Breast epithelium (tissue), 4 donors: ENCODE measurements at regions not wholly inside any gene's neighbourhood (a gene's known extent, or its start where the extent isn't known, plus 50 kb on each side); places are given as distances from the start of the nearest gene placed in this dataset.

Experiments
- DNase-seq, 2 donors: peaks; one replicate each; pipeline ENCODE4 v3.0.0-alpha.2; 2019; ENCODE audit warnings: low spot score in 2 of 2
- H3K27ac ChIP-seq, 2 donors: fragments of 200-600 bp; sonication (generic) in 1 of 2; one replicate each; pipeline ENCODE4 v1.5.1; 2016 to 2019; ENCODE audit warnings: mild to moderate bottlenecking in 1 of 2
- H3K27me3 ChIP-seq, 2 donors: fragments of 200-600 bp; sonication (generic) in 1 of 2; one replicate each; pipeline versions ENCODE4 v1.5.1 to v1.6.0; 2017 to 2019; ENCODE audit warnings: control low read depth in 1 of 2, mild to moderate bottlenecking in 1 of 2
- H3K36me3 ChIP-seq: fragments of 200-600 bp; one replicate; pipeline ENCODE4 v1.5.1; 2019
- H3K4me1 ChIP-seq, 2 donors: fragments of 200-600 bp; sonication (generic); one replicate each; pipeline ENCODE4 v1.5.1; 2016 to 2019; ENCODE audit warnings: control low read depth in 1 of 2
- H3K4me3 ChIP-seq, 3 donors: fragments of 200-600 bp; sonication (generic); 1 replicate in 2 of 3; 2 replicates in 1 of 3; pipeline ENCODE4 v1.5.1; 2016 to 2019; ENCODE audit warnings: mild to moderate bottlenecking in 3 of 3, moderate library complexity in 2 of 3
- H3K9me3 ChIP-seq, 2 donors: fragments of 200-600 bp; sonication (generic) in 1 of 2; one replicate each; pipeline ENCODE4 v1.5.1; 2016 to 2019; ENCODE audit warnings: control low read depth in 1 of 2
- CTCF ChIP-seq, 3 donors: fragments of 450-650 bp; IDR thresholded peaks; one replicate each; pipeline ENCODE4 v1.5.1; 2016 to 2017; ENCODE audit warnings: antibody characterized with exemption in 3 of 3, mild to moderate bottlenecking in 3 of 3, moderate library complexity in 3 of 3
- POLR2A ChIP-seq: fragments of 450-650 bp; IDR thresholded peaks from one replicate; pipeline ENCODE4 v1.6.1; 2016; ENCODE audit warnings: antibody characterized with exemption, mild to moderate bottlenecking, moderate library complexity
- POLR2AphosphoS5 ChIP-seq, 3 donors: sonication (generic); formaldehyde crosslinking; IDR thresholded peaks; one replicate each; pipeline ENCODE4 v1.6.1; 2017; ENCODE audit warnings: antibody characterized with exemption in 3 of 3
- intact Hi-C: fragments of 100-400 bp; cut with DNase I; formaldehyde crosslinking; loops from one replicate; pipeline ENCODE4 v1.15.1; 2023; ENCODE audit warnings: low total_unique reads

GRCh38 chr1:218867066-218867465, 306.6 kb upstream of the LYPLAL1 start:
- no peak for TF ChIP-seq CTCF (IDR thresholded peaks at IDR 0.05)
- TF ChIP-seq POLR2A: no peak
- TF ChIP-seq POLR2AphosphoS5 (IDR thresholded peaks at IDR 0.05): no peak
- Histone ChIP-seq H3K36me3 (no peaks in the 10 kb centered on the region), H3K9me3 (no peaks in the 10 kb centered on the region), H3K27me3 (no peaks in the 10 kb centered on the region), H3K27ac (no peak overlapping the region), H3K4me3 (no peak overlapping the region), H3K4me1 (no peaks in the 10 kb centered on the region)
- DNase-seq: no peak
- intact Hi-C loops: no loop called here

GRCh38 chr1:218867941-218868626, 305.6 kb upstream of the LYPLAL1 start:
- no peak for TF ChIP-seq CTCF (IDR thresholded peaks at IDR 0.05)
- no peak for TF ChIP-seq POLR2A
- TF ChIP-seq POLR2AphosphoS5 (IDR thresholded peaks at IDR 0.05): no peak
- Histone ChIP-seq H3K4me3 (no peak overlapping the region), H3K4me1 (no peaks in the 10 kb centered on the region), H3K27ac (no peak overlapping the region), H3K9me3 (no peaks in the 10 kb centered on the region), H3K36me3 (no peaks in the 10 kb centered on the region), H3K27me3 (no peaks in the 10 kb centered on the region)
- intact Hi-C loops: no loop called here
- DNase-seq: no peak

GRCh38 chr1:218869276-218869675, 304.4 kb upstream of the LYPLAL1 start:
- H3K4me3 ChIP-seq: no peak overlapping the region
- intact Hi-C loops: no loop called here
- H3K9me3 ChIP-seq: no peaks in the 10 kb centered on the region
- TF ChIP-seq CTCF (IDR thresholded peaks at IDR 0.05) (no peak), POLR2AphosphoS5 (IDR thresholded peaks at IDR 0.05) (no peak), POLR2A (no peak)
- H3K4me1 ChIP-seq: no peaks in the 10 kb centered on the region
- no peaks in the 10 kb centered on the region for H3K36me3 ChIP-seq
- DNase-seq: no peak
- no peak overlapping the region for H3K27ac ChIP-seq
- no peaks in the 10 kb centered on the region for H3K27me3 ChIP-seq

- TF ChIP-seq POLR2AphosphoS5 (IDR thresholded peaks at IDR 0.05): no peak
- no peak for TF ChIP-seq POLR2A
- TF ChIP-seq CTCF (IDR thresholded peaks at IDR 0.05): no peak
- DNase-seq: no peak
Observed at GRCh38 chr1:218872026-218872425, 301.7 kb upstream of the LYPLAL1 start.

GRCh38 chr1:218872928-218873327, 300.8 kb upstream of the LYPLAL1 start:
- no peak for DNase-seq
- intact Hi-C loops: no loop called here
- H3K27me3 ChIP-seq: no peaks in the 10 kb centered on the region
- H3K9me3 ChIP-seq: no peaks in the 10 kb centered on the region
- no peak overlapping the region for H3K4me3 ChIP-seq
- H3K27ac ChIP-seq: no peak overlapping the region
- no peak for TF ChIP-seq POLR2A
- no peak for TF ChIP-seq CTCF (IDR thresholded peaks at IDR 0.05)
- no peak for TF ChIP-seq POLR2AphosphoS5 (IDR thresholded peaks at IDR 0.05)
- H3K36me3 ChIP-seq: no peaks in the 10 kb centered on the region
- H3K4me1 ChIP-seq: no peaks in the 10 kb centered on the region

More at GRCh38 chr1:218872026-218872425, 301.7 kb upstream of the LYPLAL1 start:
- Histone ChIP-seq H3K9me3 (no peaks in the 10 kb centered on the region), H3K36me3 (no peaks in the 10 kb centered on the region), H3K27me3 (no peaks in the 10 kb centered on the region), H3K4me3 (no peak overlapping the region), H3K27ac (no peak overlapping the region), H3K4me1 (no peaks in the 10 kb centered on the region)
- intact Hi-C loops: no loop called here
